Lower leg skin (tissue), 4 donors: ENCODE measurements at regions not wholly inside any gene's neighbourhood (a gene's known extent, or its start where the extent isn't known, plus 50 kb on each side); places are given as distances from the start of the nearest gene placed in this dataset.

Experiments
- DNase-seq, 2 donors: peaks; one replicate each; pipeline ENCODE4 v3.0.0-alpha.2; 2019; ENCODE audit warnings: low spot score in 2 of 2
- H3K4me3 ChIP-seq: fragments of 200-600 bp; sonication (generic); 2 replicates; pipeline ENCODE4 v1.5.1; 2017; ENCODE audit warnings: mild to moderate bottlenecking, low read depth; ENCODE audit not compliant: poor library complexity, severe bottlenecking
- CTCF ChIP-seq, 3 donors: fragments of 450-650 bp; IDR thresholded peaks; one replicate each; pipeline ENCODE4 v1.5.1; 2016; ENCODE audit warnings: antibody characterized with exemption in 3 of 3, mild to moderate bottlenecking in 3 of 3, moderate library complexity in 2 of 3
- POLR2A ChIP-seq, 2 donors: fragments of 450-650 bp; IDR thresholded peaks; one replicate each; pipeline ENCODE4 v1.6.1; 2016 to 2017; ENCODE audit warnings: antibody characterized with exemption in 2 of 2, mild to moderate bottlenecking in 1 of 2, moderate library complexity in 1 of 2
- WGBS, 2 donors: methylation state at CpG; one replicate each; pipeline ENCODE4 v1.1.5; 2018; 5-methylcytosine and 5-hydroxymethylcytosine counted together
- intact Hi-C: fragments of 100-400 bp; cut with DNase I; formaldehyde crosslinking; loops from one replicate; pipeline ENCODE4 v1.15.0; 2023; ENCODE audit warnings: low total_unique reads

GRCh38 chr3:153429821-153430220 lies 267.8 kb downstream of the RAP2B start:
- intact Hi-C loops = no loop called here
- 44 to 51% methylated on average over 4 of the region's 4 CpGs for WGBS, 2 donors
- TF ChIP-seq POLR2A (IDR thresholded peaks at IDR 0.05) (no peak), CTCF (IDR thresholded peaks at IDR 0.05) (no peak)
- no peak for DNase-seq
- H3K4me3 ChIP-seq = no peak overlapping the region

DNA sequence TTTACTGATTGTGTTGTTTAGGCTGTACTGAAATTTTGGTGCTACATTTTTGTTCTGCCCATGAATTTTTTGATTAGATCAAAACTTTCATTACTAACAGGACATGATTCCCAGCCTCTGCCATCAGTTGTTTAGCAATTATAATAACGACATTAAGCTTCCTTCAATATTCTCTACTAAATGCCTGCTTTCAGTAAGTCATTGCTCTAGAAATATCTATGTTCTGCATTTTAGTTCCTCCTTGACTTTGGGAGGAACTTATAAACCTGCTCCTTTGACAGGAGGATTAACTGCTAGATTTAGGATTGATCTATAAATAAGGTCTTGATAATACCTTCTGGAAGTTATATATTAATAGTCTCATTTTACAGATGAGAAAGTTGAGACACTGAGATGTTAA lies 269.1 kb downstream of the RAP2B start:
- no peak for DNase-seq
- intact Hi-C loops = no loop called here
- no peak overlapping the region for H3K4me3 ChIP-seq
- WGBS, 2 donors = 74 to 76% methylated on average over 1 of the region's 1 CpG
- TF ChIP-seq CTCF (IDR thresholded peaks at IDR 0.05) (no peak), POLR2A (IDR thresholded peaks at IDR 0.05) (no peak)

DNA sequence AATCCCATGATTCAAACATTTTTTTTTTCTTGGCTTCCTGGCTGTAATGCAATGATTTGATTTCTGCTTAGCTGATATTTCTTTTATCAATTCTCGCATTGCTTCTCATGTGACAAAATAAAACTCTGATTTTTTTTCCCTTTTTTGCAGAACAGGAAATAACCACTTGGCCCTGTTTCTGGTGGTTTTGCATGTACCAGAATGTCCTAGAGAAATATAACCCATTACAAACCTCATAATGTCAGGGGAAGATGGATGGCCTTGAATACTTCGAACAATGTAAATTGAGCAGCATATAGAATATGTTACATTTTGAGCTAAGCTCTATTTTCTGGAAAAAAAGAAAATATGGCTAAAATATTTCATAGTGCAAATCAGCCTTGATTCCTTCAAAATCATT lies 275.6 kb downstream of the RAP2B start:
- intact Hi-C loops = no loop called here
- 36 to 61% methylated on average over 2 of the region's 2 CpGs for WGBS, 2 donors
- no peak for TF ChIP-seq POLR2A (IDR thresholded peaks at IDR 0.05)
- no peak for TF ChIP-seq CTCF (IDR thresholded peaks at IDR 0.05)
- H3K4me3 ChIP-seq = no peak overlapping the region
- no peak for DNase-seq

DNA sequence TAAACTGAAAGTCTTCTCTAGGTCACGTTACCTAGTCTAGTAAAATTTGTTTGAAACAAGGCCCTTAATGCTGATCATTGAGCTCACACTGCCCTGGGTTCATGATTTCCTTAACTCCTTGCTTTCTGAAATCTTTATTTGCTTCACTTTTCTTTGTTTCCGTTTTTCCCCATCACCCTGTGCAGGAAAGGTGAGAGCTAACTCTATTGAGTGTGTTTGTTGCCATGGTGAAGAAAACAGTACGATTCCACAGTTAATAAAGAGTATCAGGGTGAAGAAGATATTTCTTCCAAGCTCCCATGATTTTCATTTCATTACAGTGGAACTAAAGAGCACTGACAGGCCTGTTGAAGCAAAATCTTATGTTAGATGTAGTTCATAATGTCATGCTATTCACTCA lies 276.2 kb downstream of the RAP2B start:
- TF ChIP-seq CTCF (IDR thresholded peaks at IDR 0.05) = no peak
- H3K4me3 ChIP-seq = no peak overlapping the region
- intact Hi-C loops = no loop called here
- WGBS, 2 donors = 70 to 86% methylated on average over 3 of the region's 3 CpGs
- no peak for DNase-seq

GRCh38 chr3:153439780-153440179 lies 277.8 kb downstream of the RAP2B start:
- DNase-seq = no peak
- no peak overlapping the region for H3K4me3 ChIP-seq
- WGBS, 2 donors = 84% methylated on average over 3 of the region's 3 CpGs
- TF ChIP-seq CTCF (IDR thresholded peaks at IDR 0.05) (no peak), POLR2A (IDR thresholded peaks at IDR 0.05) (no peak)
- intact Hi-C loops = loop anchor here (5.0 kb wide), 1 partner anchor 572 kb away; no protein-coding TSS in a partner anchor

- H3K4me3 ChIP-seq = no peak overlapping the region
- no peak for DNase-seq
- no peak for TF ChIP-seq CTCF (IDR thresholded peaks at IDR 0.05)
- intact Hi-C loops = loop anchor here (5.0 kb wide), 1 partner anchor 573 kb away; no protein-coding TSS in a partner anchor
- WGBS, 2 donors = 92 to 93% methylated on average over 5 of the region's 5 CpGs
These were observed 278.3 kb downstream of the RAP2B start for GRCh38 chr3:153440311-153440710.
